ENCODE measurements at regions not wholly inside any gene's neighbourhood (a gene's known extent, or its start where the extent isn't known, plus 50 kb on each side); places are given as distances from the start of the nearest gene placed in this dataset.

DNA sequence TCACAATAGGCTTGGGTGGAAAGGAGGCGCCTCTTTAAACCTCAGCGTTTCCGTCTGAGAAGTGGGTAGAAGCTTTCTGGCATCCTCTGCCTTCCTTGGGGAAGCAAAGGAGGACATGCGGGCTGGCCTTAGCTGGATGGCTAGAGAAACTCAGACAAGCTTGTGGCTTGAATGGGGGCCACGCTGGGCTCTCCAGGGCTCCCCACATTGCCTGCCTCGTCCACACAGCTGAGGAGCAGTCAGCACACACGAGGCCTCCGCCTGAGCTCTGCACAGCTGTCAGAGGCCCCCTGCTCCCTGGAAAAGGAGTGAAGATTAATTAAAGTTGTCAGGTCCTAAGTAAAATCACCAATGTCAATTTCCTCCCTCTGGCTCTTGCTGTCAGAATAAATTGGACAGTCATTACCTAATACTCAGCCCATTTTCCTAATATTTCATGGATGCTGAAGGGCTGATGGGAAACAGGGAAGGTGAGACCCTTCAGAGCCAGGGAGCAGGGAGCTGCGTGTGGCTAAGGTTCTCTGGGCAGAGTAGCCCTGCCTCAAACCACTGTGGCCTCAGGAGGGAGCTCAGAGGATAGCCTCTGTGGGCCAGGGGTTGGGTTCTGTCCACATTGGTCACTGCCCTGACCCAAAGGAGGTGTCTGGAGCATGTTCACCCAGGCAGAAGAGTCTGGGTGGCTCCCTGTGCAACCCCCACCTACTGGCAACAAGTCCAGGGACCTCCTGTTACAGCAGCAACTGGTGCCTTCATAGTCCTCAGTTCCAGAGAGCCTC lies 118.3 kb upstream of the CD82 start:
- H3K4me1 Mint-ChIP-seq (ENCODE audit: low read depth) = no peaks in the 10 kb centered on the region
- peaks cover 4% of the 10 kb centered on the region for H3K9me3 Mint-ChIP-seq
- H3K27ac Mint-ChIP-seq = no peak overlapping the region
- no peaks in the 10 kb centered on the region for H3K36me3 Mint-ChIP-seq (ENCODE audit: low read depth)
- H3K4me3 Mint-ChIP-seq = no peak overlapping the region
- peaks cover 12% of the 10 kb centered on the region for H3K27me3 Mint-ChIP-seq

- H3K9me3 Mint-ChIP-seq = no peaks in the 10 kb centered on the region
- H3K36me3 Mint-ChIP-seq (ENCODE audit: low read depth) = no peaks in the 10 kb centered on the region
- no peaks in the 10 kb centered on the region for H3K27me3 Mint-ChIP-seq
- no peak overlapping the region for H3K4me3 Mint-ChIP-seq
- H3K27ac Mint-ChIP-seq = no peak overlapping the region
- H3K4me1 Mint-ChIP-seq (ENCODE audit: low read depth) = no peaks in the 10 kb centered on the region
These were observed 115.0 kb upstream of the CD82 start for GRCh38 chr11:44450295-44450932.

- H3K9me3 Mint-ChIP-seq = no peaks in the 10 kb centered on the region
- H3K4me3 Mint-ChIP-seq = no peak overlapping the region
- H3K27me3 Mint-ChIP-seq = no peaks in the 10 kb centered on the region
- H3K27ac Mint-ChIP-seq = no peak overlapping the region
- no peaks in the 10 kb centered on the region for H3K4me1 Mint-ChIP-seq (ENCODE audit: low read depth)
- H3K36me3 Mint-ChIP-seq (ENCODE audit: low read depth) = no peaks in the 10 kb centered on the region
These were observed 113.8 kb upstream of the CD82 start for GRCh38 chr11:44451706-44452105.

- no peaks in the 10 kb centered on the region for H3K4me1 Mint-ChIP-seq (ENCODE audit: low read depth)
- no peaks in the 10 kb centered on the region for H3K36me3 Mint-ChIP-seq (ENCODE audit: low read depth)
- H3K4me3 Mint-ChIP-seq = no peak overlapping the region
- H3K27ac Mint-ChIP-seq = no peak overlapping the region
- no peaks in the 10 kb centered on the region for H3K9me3 Mint-ChIP-seq
- H3K27me3 Mint-ChIP-seq = no peaks in the 10 kb centered on the region
These were observed 112.5 kb upstream of the CD82 start for GRCh38 chr11:44452827-44453572.

GRCh38 chr11:44453871-44454270 lies 111.6 kb upstream of the CD82 start:
- Mint-ChIP-seq H3K27me3 (no peaks in the 10 kb centered on the region), H3K27ac (no peak overlapping the region), H3K36me3 (ENCODE audit: low read depth) (no peaks in the 10 kb centered on the region), H3K9me3 (no peaks in the 10 kb centered on the region), H3K4me3 (no peak overlapping the region), H3K4me1 (ENCODE audit: low read depth) (no peaks in the 10 kb centered on the region)

- H3K27ac Mint-ChIP-seq = no peak overlapping the region
- H3K27me3 Mint-ChIP-seq = no peaks in the 10 kb centered on the region
- H3K36me3 Mint-ChIP-seq (ENCODE audit: low read depth) = no peaks in the 10 kb centered on the region
- no peaks in the 10 kb centered on the region for H3K4me1 Mint-ChIP-seq (ENCODE audit: low read depth)
- no peaks in the 10 kb centered on the region for H3K9me3 Mint-ChIP-seq
- H3K4me3 Mint-ChIP-seq = no peak overlapping the region
These were observed 110.8 kb upstream of the CD82 start for GRCh38 chr11:44454666-44455065.

GRCh38 chr11:44456544-44457300 lies 108.7 kb upstream of the CD82 start:
- Mint-ChIP-seq H3K4me3 (no peak overlapping the region), H3K9me3 (no peaks in the 10 kb centered on the region), H3K27ac (no peak overlapping the region), H3K27me3 (no peaks in the 10 kb centered on the region), H3K36me3 (ENCODE audit: low read depth) (no peaks in the 10 kb centered on the region), H3K4me1 (ENCODE audit: low read depth) (no peaks in the 10 kb centered on the region)

GRCh38 chr11:44457862-44458261 lies 107.6 kb upstream of the CD82 start:
- Mint-ChIP-seq H3K36me3 (ENCODE audit: low read depth) (no peaks in the 10 kb centered on the region), H3K4me3 (no peak overlapping the region), H3K4me1 (ENCODE audit: low read depth) (no peaks in the 10 kb centered on the region), H3K27ac (no peak overlapping the region), H3K9me3 (no peaks in the 10 kb centered on the region), H3K27me3 (no peaks in the 10 kb centered on the region)

DNA sequence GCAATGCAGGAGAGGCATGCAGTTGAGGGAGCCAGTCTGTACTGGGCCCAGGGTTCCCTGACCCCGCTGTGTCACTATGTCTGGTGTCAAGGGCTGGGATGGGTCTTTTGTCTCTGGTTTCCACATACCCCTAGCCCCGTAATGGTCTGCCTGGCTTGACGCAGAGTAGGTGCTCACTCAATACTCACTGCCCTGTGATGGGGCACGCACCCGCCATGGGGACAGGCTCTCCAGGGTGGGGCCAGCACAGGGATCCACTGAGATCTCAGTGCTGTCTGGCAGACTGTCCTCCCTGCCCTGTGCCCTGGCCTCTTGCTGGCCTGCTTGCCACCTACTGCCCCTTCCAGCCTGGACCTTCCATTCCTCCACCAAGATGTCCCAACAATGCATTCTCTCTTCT lies 101.7 kb upstream of the CD82 start:
- Mint-ChIP-seq H3K36me3 (ENCODE audit: low read depth) (no peaks in the 10 kb centered on the region), H3K4me1 (ENCODE audit: low read depth) (no peaks in the 10 kb centered on the region), H3K4me3 (no peak overlapping the region), H3K9me3 (peaks cover 6% of the 10 kb centered on the region), H3K27me3 (peaks cover 4% of the 10 kb centered on the region), H3K27ac (no peak overlapping the region)

- Mint-ChIP-seq H3K36me3 (ENCODE audit: low read depth) (no peaks in the 10 kb centered on the region), H3K4me1 (ENCODE audit: low read depth) (no peaks in the 10 kb centered on the region), H3K9me3 (peaks cover 6% of the 10 kb centered on the region), H3K27ac (no peak overlapping the region), H3K4me3 (no peak overlapping the region), H3K27me3 (peaks cover 6% of the 10 kb centered on the region)
These were observed 100.7 kb upstream of the CD82 start for GRCh38 chr11:44464741-44465140.

DNA sequence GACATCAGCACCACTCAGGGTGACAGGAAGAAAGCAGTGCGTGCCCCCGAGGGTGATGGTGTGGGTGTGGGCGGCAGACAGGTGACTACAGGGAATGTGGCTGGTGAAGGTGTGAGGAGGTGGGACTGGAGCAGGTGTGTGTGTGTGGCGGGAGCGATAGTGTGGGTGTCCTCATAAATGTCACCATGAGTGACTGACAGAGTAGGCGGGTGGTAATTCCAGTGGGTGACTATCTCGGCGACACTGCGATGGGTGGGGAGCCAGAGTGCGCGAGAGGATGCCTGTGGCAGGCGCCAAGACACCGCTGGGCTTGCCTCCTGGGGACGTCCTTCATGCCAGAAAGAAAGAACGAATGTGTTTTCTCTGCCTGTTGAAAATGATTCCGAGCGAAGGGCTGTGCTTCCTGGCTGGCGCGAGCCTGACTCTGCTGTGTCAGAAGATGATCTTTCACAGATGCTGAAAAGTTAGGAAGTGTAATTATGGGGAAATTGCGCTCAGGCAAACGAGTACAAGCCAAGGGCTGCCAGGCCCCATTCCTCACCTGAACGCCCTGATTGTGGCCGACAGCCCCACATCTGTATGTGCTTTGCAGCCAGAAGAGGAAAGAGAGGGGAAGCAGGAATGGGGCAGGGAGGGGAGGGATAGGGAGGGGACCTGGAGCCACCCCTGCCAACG lies 98.8 kb upstream of the CD82 start:
- Mint-ChIP-seq H3K27ac (no peak overlapping the region), H3K4me1 (ENCODE audit: low read depth) (no peaks in the 10 kb centered on the region), H3K9me3 (peaks cover 6% of the 10 kb centered on the region), H3K36me3 (ENCODE audit: low read depth) (no peaks in the 10 kb centered on the region), H3K27me3 (peaks cover 8% of the 10 kb centered on the region), H3K4me3 (no peak overlapping the region)

GRCh38 chr11:44467413-44467812 lies 98.0 kb upstream of the CD82 start:
- H3K9me3 Mint-ChIP-seq = peaks cover 6% of the 10 kb centered on the region
- H3K27ac Mint-ChIP-seq = no peak overlapping the region
- no peaks in the 10 kb centered on the region for H3K36me3 Mint-ChIP-seq (ENCODE audit: low read depth)
- H3K27me3 Mint-ChIP-seq = peaks cover 10% of the 10 kb centered on the region
- no peaks in the 10 kb centered on the region for H3K4me1 Mint-ChIP-seq (ENCODE audit: low read depth)
- no peak overlapping the region for H3K4me3 Mint-ChIP-seq

- Mint-ChIP-seq H3K9me3 (peaks cover 6% of the 10 kb centered on the region), H3K27me3 (peaks cover 16% of the 10 kb centered on the region), H3K4me3 (no peak overlapping the region), H3K36me3 (ENCODE audit: low read depth) (no peaks in the 10 kb centered on the region), H3K4me1 (ENCODE audit: low read depth) (no peaks in the 10 kb centered on the region), H3K27ac (no peak overlapping the region)
These were observed 97.5 kb upstream of the CD82 start for GRCh38 chr11:44467931-44468330.

DNA sequence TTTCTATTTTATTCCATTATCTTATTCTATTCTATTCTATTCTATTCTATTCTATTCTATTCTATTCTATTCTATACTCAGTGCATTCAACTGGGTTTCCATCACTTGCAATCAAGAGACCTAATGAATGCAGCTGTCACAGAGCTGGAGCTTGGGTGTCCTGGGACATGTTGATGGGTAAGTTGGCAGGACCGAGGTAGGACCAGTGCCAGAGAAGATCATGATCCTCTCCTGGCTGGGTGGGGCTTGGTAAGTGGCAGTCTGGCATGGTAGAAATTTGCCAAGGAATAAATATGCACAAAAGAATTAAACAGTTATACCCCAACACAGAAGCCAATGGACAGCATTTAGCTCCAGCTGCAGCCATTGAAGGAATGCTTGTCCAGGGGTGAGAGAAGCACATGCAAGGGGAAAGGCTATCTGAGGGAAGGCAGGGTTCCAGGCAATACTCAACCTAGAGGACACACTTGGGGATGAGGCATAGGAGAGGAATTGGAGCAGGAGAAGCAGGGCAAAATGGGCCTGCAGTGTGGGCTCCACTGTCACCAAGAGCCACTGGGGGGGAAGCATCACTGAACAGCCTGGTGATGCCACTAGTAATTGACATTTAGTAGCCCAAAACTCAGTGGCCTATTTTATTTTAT lies 97.0 kb upstream of the CD82 start:
- no peaks in the 10 kb centered on the region for H3K36me3 Mint-ChIP-seq (ENCODE audit: low read depth)
- peaks cover 6% of the 10 kb centered on the region for H3K9me3 Mint-ChIP-seq
- H3K27ac Mint-ChIP-seq = no peak overlapping the region
- no peak overlapping the region for H3K4me3 Mint-ChIP-seq
- no peaks in the 10 kb centered on the region for H3K4me1 Mint-ChIP-seq (ENCODE audit: low read depth)
- H3K27me3 Mint-ChIP-seq = peaks cover 19% of the 10 kb centered on the region
